Progenitor cell of endocrine pancreas (in vitro differentiated cells): ENCODE measurements at regions not wholly inside any gene's neighbourhood (a gene's known extent, or its start where the extent isn't known, plus 50 kb on each side); places are given as distances from the start of the nearest gene placed in this dataset.

Source experiments
- DNase-seq: peaks from one replicate; pipeline ENCODE4 v3.0.0; 2021; ENCODE audit warnings: low spot score; ENCODE audit not compliant: unreplicated experiment
- H3K27ac Mint-ChIP-seq: 2 replicates; pipeline ENCODE4 v1.8.0; 2021; ENCODE audit warnings: mild to moderate bottlenecking, moderate library complexity, mixed read lengths
- H3K27me3 Mint-ChIP-seq: 2 replicates; pipeline ENCODE4 v1.8.0; 2021; ENCODE audit warnings: mixed read lengths
- H3K36me3 Mint-ChIP-seq: 2 replicates; pipeline ENCODE4 v1.8.0; 2022; ENCODE audit warnings: mixed read lengths; ENCODE audit not compliant: insufficient read depth
- H3K4me1 Mint-ChIP-seq: 2 replicates; pipeline ENCODE4 v1.8.0; 2021; ENCODE audit warnings: low read depth, mixed read lengths
- H3K4me3 Mint-ChIP-seq: 2 replicates; pipeline ENCODE4 v1.8.0; 2021; ENCODE audit warnings: low read depth, mild to moderate bottlenecking, moderate library complexity, mixed read lengths
- H3K9me3 Mint-ChIP-seq: 2 replicates; pipeline ENCODE4 v1.8.0; 2021; ENCODE audit warnings: low read depth, mixed read lengths
- TF ChIP-seq, protein P1 (sequence below): fragments of 200-600 bp; sonication (generic); IDR thresholded peaks from one replicate; pipeline ENCODE4 v1.5.0; 2021; ENCODE audit warnings: antibody characterized with exemption, mild to moderate bottlenecking; ENCODE audit not compliant: unreplicated experiment

DNA sequence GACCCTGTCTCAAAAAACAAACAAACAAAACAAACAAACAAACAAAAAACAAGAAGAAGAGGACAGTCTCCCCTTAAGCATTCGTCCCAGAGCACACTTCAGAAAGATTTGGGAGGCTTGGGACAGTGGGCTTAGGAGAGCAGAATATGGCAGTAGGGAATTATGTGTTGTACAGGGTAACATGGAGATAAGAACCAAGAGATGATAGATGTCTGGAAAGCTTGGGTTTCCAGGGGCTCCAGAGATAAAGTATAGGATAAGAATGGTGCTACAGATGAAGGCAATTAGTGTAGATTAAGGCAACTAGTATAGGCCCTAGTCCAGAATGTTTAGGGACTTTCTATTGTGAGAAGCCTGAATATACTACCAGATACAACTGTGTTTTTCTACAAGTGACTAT is 934.9 kb upstream of the AUTS2 start:
- no peak overlapping the region for H3K27ac Mint-ChIP-seq
- peaks cover 2% of the 10 kb centered on the region for H3K4me1 Mint-ChIP-seq
- H3K36me3 Mint-ChIP-seq: no peaks in the 10 kb centered on the region
- H3K27me3 Mint-ChIP-seq: no peaks in the 10 kb centered on the region
- no peak overlapping the region for H3K4me3 Mint-ChIP-seq
- H3K9me3 Mint-ChIP-seq: no peaks in the 10 kb centered on the region
- TF ChIP-seq, protein P1, sequence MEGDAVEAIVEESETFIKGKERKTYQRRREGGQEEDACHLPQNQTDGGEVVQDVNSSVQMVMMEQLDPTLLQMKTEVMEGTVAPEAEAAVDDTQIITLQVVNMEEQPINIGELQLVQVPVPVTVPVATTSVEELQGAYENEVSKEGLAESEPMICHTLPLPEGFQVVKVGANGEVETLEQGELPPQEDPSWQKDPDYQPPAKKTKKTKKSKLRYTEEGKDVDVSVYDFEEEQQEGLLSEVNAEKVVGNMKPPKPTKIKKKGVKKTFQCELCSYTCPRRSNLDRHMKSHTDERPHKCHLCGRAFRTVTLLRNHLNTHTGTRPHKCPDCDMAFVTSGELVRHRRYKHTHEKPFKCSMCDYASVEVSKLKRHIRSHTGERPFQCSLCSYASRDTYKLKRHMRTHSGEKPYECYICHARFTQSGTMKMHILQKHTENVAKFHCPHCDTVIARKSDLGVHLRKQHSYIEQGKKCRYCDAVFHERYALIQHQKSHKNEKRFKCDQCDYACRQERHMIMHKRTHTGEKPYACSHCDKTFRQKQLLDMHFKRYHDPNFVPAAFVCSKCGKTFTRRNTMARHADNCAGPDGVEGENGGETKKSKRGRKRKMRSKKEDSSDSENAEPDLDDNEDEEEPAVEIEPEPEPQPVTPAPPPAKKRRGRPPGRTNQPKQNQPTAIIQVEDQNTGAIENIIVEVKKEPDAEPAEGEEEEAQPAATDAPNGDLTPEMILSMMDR: no peak
- DNase-seq: no peak

DNA sequence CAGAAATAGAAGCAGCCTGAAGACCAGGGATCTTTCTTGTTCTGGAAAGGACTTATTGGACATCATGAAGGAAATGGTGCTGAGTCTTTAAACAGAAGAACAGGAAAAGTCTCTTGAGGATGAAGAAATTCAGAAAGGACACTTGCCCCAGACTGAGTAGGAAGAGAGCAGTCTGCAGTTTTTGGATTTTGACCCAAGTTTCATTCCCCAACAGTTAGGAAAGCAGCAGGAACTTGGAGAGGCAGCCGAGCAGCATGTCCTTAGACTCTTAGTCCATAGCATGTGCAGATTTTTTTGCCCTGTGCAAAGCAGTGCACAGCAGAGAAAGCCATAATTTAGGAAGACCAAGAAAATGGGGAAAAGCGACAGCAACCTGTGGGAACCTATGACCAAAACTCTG is 927.2 kb upstream of the AUTS2 start:
- Mint-ChIP-seq H3K27ac (no peak overlapping the region), H3K9me3 (peaks cover 14% of the 10 kb centered on the region), H3K4me3 (no peak overlapping the region), H3K4me1 (no peaks in the 10 kb centered on the region), H3K27me3 (peaks cover 3% of the 10 kb centered on the region), H3K36me3 (peaks cover 1% of the 10 kb centered on the region)
- no peak for DNase-seq
- TF ChIP-seq, protein P1: no peak

DNA sequence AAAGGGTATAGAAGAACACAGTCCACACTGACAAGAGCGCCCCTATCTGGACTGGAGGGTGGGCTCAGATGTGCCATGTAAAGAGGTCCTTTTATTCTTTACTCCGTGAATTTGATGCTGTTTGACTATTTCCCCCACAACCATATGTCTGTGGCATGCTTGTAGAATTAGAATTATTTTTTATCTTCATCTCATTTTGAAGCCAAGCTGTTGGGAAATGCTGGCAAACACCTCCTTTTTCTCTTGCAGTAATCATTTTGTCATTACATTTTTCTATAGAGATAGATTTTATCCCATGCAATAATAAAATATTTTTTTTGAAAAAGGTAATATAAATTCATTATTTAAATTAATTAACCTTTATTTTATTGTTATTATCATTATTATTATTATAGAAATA is 926.6 kb upstream of the AUTS2 start:
- TF ChIP-seq, protein P1: no peak

GRCh38 chr7:68674826-68675225 is 923.4 kb upstream of the AUTS2 start:
- Mint-ChIP-seq H3K27me3 (peaks cover 8% of the 10 kb centered on the region), H3K4me1 (no peaks in the 10 kb centered on the region), H3K4me3 (no peak overlapping the region), H3K36me3 (peaks cover 1% of the 10 kb centered on the region), H3K27ac (no peak overlapping the region), H3K9me3 (peaks cover 14% of the 10 kb centered on the region)
- TF ChIP-seq, protein P1: no peak
- no peak for DNase-seq

More for the DNA sequence above, 926.6 kb upstream of the AUTS2 start:
- DNase-seq: no peak
- H3K27me3 Mint-ChIP-seq: peaks cover 3% of the 10 kb centered on the region
- H3K4me1 Mint-ChIP-seq: no peaks in the 10 kb centered on the region
- H3K36me3 Mint-ChIP-seq: peaks cover 1% of the 10 kb centered on the region
- no peak overlapping the region for H3K4me3 Mint-ChIP-seq
- peaks cover 14% of the 10 kb centered on the region for H3K9me3 Mint-ChIP-seq
- H3K27ac Mint-ChIP-seq: no peak overlapping the region

GRCh38 chr7:68676813-68677535 is 921.3 kb upstream of the AUTS2 start:
- Mint-ChIP-seq H3K27ac (no peak overlapping the region), H3K9me3 (peaks cover 14% of the 10 kb centered on the region)
- no peak for DNase-seq

More at GRCh38 chr7:68676813-68677535, 921.3 kb upstream of the AUTS2 start:
- Mint-ChIP-seq H3K36me3 (peaks cover 1% of the 10 kb centered on the region), H3K4me3 (no peak overlapping the region), H3K27me3 (peaks cover 6% of the 10 kb centered on the region), H3K4me1 (no peaks in the 10 kb centered on the region)
- TF ChIP-seq, protein P1: no peak
